HPDE6-E6E7 (cell line): ENCODE measurements at regions not wholly inside any gene's neighbourhood (a gene's known extent, or its start where the extent isn't known, plus 50 kb on each side); places are given as distances from the start of the nearest gene placed in this dataset.
"Not testable (repeated sequence)": the region's sequence is repeated elsewhere in the genome, so short reads cannot be mapped to it uniquely, and the experiment has no call there.

Experiments used
- DNase-seq: peaks from one replicate; pipeline ENCODE4 v3.0.0; 2011; ENCODE audit warnings: missing footprints; ENCODE audit errors: extremely low spot score

DNA sequence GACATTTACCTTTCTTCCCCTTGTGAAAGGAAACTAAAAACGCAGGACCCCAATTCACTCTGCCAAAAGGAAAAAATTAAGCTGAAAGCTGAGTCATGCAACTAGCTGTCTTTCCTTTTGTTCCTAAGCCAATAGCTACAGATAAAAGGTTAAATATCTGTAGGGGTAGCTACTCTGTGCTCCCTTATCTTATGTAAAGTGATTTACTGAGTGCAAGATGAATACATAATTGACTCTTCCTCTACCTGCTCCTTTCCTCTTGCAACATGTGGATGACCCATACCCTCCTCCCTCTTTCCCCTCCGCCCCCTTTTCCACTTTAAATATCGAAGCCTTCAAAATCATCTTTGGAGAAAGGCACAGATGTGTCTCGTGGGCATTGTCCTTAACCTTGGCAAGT is 68.0 kb upstream of the ZNF157 start:
- no peak for DNase-seq

DNA sequence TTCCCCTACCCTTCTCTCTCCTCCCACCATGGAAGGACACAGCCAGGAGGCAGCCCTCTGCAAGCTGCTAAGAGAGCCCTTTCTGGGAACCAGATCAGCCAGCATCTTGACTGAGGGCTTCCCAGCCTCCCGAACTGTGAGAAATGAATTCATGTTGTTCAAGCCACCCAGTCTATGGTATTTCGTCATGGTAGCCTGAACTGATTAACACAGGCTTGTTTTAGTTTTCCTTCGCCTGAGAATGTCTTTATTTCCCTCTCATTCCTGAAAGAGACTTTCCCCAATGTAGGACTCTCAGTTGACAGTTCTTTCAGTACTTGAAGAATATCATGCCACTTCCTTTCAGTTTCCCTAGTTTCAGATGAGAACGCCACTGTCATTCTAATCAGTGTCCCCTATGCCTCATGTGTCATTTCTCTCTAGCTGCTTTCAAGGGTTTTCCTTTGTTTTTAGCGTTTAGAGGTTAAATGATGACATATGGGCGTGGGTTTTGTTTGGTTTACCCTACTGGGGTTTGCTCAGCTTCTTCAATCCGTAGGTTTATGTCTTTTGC is 63.8 kb upstream of the ZNF157 start:
- DNase-seq: not testable (repeated sequence)

DNA sequence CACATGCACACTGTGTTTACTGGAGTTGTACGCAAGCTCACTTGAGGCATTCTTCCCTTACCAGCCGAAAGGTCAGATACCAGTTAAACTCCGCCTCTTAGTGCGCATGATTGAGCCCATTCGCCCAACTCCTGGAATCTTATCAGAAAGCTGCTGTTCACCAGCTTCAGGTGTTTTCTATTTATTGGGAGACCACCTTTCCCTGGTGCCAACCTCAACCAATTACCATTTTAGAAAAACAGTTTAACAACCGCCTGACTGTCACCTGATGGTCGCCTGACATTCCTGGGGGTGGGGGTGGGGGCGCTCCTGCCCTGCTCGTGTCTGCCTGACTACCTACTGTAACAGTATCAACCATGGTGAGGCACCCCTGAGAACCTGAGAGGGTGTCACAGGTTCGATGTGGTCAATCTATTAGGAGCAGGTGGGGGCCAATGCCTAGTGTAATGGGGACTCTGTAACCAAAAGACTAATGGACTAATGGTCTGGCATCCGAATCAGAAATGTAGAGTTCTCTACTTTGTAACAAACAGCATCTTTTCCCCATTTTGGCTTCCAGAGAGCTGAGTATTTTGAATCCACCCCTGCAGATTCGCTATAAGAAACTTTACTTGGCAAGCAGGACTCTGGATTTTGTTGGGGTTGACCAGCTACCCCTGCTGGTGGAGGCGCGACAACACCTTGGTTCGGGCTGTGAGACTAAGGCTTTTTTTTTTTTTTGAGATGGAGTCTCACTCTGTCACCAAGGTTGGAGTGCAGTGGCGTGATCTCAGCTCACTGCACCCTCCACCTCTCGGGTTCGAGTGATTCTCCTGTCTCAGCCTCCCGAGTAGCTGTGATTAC is 58.2 kb upstream of the ZNF157 start:
- peak; percentile 38 for DNase-seq

DNA sequence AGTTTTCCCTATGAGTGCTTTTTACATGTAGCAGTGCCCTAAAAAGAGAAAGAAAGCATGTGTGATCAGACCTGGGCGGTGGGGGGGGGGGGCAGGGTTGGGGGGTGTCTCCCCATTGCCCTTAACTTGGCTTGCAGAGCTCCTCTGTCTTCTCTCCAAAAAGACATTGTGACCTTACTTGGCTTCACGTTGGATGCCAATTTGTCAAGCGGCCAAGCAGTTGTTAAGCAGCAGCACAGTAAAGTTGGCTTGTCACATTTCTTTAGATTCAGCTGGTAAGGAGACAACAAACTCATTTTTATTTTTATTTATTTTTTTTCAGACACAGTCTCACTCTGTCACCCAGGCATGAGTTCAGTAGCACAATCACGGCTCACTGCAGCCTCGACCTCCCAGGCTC is 57.3 kb upstream of the ZNF157 start:
- no peak for DNase-seq

DNA sequence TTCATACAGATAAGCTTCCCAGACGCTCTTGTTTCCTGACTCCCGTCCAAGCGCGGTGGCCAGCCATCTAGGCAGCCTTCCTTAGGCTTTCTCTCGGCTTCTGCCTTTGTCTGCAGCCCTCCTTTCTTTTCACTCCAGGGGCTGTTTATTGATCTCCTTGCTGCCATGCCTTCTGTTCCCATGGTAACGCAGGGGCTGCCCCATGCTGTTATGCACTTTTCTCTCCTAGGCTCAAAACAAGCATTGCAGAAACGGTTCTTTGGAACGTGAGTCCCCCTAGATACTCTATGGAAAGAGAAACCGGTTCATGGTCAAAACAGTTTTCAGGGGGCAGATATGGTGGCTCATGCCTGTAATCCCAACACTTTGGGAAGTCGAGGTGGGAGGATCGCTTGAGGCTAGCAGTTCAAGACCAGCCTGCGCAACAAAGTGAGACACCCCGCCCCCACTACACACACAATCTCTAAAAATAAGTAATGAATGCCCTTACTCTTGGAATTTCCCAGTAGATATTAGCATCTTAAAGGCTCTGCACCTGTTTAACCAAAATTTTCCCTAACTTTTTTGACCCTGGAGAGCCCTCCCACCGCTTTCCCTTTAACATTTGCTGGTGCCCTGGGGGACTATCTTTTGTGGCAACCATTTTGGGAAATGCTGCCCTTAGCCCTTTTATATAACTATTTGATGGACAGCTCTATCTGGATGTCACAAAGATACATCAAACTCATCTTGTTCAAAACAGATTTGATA is 53.9 kb upstream of the ZNF157 start:
- no peak for DNase-seq
